ENCODE measurements at regions not wholly inside any gene's neighbourhood (a gene's known extent, or its start where the extent isn't known, plus 50 kb on each side); places are given as distances from the start of the nearest gene placed in this dataset.

DNA sequence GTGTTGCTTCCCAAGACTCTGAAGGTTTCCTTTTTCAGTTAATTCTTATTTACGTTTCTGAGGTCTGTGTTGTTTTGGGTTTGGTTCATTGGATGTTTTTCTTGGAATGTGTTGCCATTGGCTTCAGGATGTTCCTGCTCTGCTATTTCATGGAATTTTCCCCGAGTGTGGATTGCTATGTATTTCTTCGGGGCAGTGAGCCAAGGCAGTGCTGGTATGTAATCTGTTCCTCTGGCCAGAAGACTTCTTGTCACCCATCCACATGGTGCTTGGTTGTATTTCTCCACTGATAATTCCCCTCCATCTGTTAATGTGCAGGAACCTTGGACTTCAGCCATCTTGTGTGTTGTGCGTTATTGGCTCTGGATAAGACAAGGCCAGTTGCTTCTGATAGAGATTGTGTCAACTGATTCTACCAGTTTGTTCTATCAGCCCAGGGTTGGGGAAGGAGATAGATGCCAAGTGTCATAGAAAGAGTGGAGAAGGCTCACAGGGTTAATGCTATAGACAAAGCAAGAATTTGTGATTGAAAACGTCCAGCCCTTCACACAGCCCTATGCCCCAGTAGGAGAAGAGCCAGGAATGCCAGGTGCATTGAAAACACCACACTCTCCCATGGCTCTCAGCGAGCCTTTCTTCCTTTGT is 505.2 kb downstream of the PLPP3 start:
- H3K79me2 ChIP-seq (ENCODE audit: insufficient read depth, low read length), result no peaks in the 10 kb centered on the region
- no peaks in the 10 kb centered on the region for H3K36me3 ChIP-seq (replicated peaks in 1 of 2; ENCODE audit: control insufficient read depth in 1 of 2, insufficient read depth in 2 of 2, low read length in 2 of 2)
- H3K4me3 Mint-ChIP-seq, result no peak overlapping the region
- H3K4me2 ChIP-seq (replicated peaks; ENCODE audit: extremely low read depth, low read length, poor library complexity, severe bottlenecking), result no peak overlapping the region
- no peak overlapping the region for H3K4me3 ChIP-seq (replicated peaks in 1 of 3; ENCODE audit: low read depth in 2 of 3, low read length in 3 of 3)
- no peaks in the 10 kb centered on the region for H3K4me1 ChIP-seq (ENCODE audit: control insufficient read depth in 1 of 2, insufficient read depth in 2 of 2, low read length in 2 of 2)
- H3K27ac ChIP-seq (ENCODE audit: low read depth in 1 of 2, low read length in 2 of 2), result no peak overlapping the region
- TF ChIP-seq, protein P1, sequence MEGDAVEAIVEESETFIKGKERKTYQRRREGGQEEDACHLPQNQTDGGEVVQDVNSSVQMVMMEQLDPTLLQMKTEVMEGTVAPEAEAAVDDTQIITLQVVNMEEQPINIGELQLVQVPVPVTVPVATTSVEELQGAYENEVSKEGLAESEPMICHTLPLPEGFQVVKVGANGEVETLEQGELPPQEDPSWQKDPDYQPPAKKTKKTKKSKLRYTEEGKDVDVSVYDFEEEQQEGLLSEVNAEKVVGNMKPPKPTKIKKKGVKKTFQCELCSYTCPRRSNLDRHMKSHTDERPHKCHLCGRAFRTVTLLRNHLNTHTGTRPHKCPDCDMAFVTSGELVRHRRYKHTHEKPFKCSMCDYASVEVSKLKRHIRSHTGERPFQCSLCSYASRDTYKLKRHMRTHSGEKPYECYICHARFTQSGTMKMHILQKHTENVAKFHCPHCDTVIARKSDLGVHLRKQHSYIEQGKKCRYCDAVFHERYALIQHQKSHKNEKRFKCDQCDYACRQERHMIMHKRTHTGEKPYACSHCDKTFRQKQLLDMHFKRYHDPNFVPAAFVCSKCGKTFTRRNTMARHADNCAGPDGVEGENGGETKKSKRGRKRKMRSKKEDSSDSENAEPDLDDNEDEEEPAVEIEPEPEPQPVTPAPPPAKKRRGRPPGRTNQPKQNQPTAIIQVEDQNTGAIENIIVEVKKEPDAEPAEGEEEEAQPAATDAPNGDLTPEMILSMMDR (IDR thresholded peaks at IDR 0.05), result no peak
- peaks cover 0 to 2% (median 0%) of the 10 kb centered on the region in 3 donors for H3K27me3 Mint-ChIP-seq (ENCODE audit: low read depth in 3 of 3)
- peaks cover 0 to 5% (median 2%) of the 10 kb centered on the region in 7 donors for H3K9me3 Mint-ChIP-seq
- H3K27me3 ChIP-seq (ENCODE audit: control insufficient read depth in 2 of 2, insufficient read depth in 2 of 2, low read length in 2 of 2), result no peaks in the 10 kb centered on the region
- no peak for DNase-seq
- no peaks in the 10 kb centered on the region for H3K4me1 Mint-ChIP-seq
- 100% methylated on average over 3 of the region's 6 CpGs for WGBS (ENCODE audit: insufficient coverage)
- H2AFZ ChIP-seq (ENCODE audit: insufficient read depth, low read depth, low read length, poor library complexity, severe bottlenecking), result no peak overlapping the region
- H3K9me3 ChIP-seq (replicated peaks in 1 of 2; ENCODE audit: control insufficient read depth in 1 of 2, insufficient read depth in 1 of 2, low read length in 2 of 2), result no peaks in the 10 kb centered on the region
- intact Hi-C loops (cut with micrococcal nuclease), result no loop called here
- no peaks in the 10 kb centered on the region for H4K20me1 ChIP-seq (ENCODE audit: insufficient read depth, low read length)
- H3K27ac Mint-ChIP-seq, result no peak overlapping the region
- H3K36me3 Mint-ChIP-seq, result no peaks in the 10 kb centered on the region
- H3K9ac ChIP-seq (ENCODE audit: insufficient read depth, low read length, poor library complexity, severe bottlenecking), result no peak overlapping the region

DNA sequence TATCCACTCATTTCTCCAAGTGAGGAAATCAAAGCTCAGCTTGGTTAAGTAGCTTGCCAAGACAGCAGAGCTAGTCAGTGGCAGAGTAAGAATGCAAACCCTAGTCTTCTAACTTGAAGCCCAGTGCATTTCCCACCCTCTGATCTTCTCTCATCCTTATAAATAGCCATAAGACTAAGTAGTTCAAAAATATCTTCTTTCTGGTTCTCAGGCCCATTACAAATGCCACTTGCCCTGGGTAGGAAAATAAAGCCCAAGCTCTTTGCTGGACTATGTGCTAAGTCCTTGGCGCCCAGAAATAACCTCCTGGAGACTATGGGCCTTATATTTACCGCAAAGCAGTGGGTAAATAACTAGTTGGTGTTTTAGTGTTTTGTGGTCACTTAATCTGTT is 505.8 kb downstream of the PLPP3 start:
- Histone ChIP-seq H3K27ac (ENCODE audit: low read depth in 1 of 2, low read length in 2 of 2) (no peak overlapping the region), H3K36me3 (replicated peaks in 1 of 2; ENCODE audit: control insufficient read depth in 1 of 2, insufficient read depth in 2 of 2, low read length in 2 of 2) (no peaks in the 10 kb centered on the region), H3K27me3 (ENCODE audit: control insufficient read depth in 2 of 2, insufficient read depth in 2 of 2, low read length in 2 of 2) (no peaks in the 10 kb centered on the region), H3K9ac (ENCODE audit: insufficient read depth, low read length, poor library complexity, severe bottlenecking) (no peak overlapping the region), H3K4me1 (ENCODE audit: control insufficient read depth in 1 of 2, insufficient read depth in 2 of 2, low read length in 2 of 2) (no peaks in the 10 kb centered on the region), H3K79me2 (ENCODE audit: insufficient read depth, low read length) (no peaks in the 10 kb centered on the region), H3K4me3 (replicated peaks in 1 of 3; ENCODE audit: low read depth in 2 of 3, low read length in 3 of 3) (no peak overlapping the region), H4K20me1 (ENCODE audit: insufficient read depth, low read length) (no peaks in the 10 kb centered on the region), H3K9me3 (replicated peaks in 1 of 2; ENCODE audit: control insufficient read depth in 1 of 2, insufficient read depth in 1 of 2, low read length in 2 of 2) (no peaks in the 10 kb centered on the region), H2AFZ (ENCODE audit: insufficient read depth, low read depth, low read length, poor library complexity, severe bottlenecking) (no peak overlapping the region), H3K4me2 (replicated peaks; ENCODE audit: extremely low read depth, low read length, poor library complexity, severe bottlenecking) (no peak overlapping the region)
- WGBS (ENCODE audit: insufficient coverage), result no CpG with 5 or more reads among the region's 2 CpGs
- Mint-ChIP-seq H3K9me3 (peaks cover 0 to 5% (median 2%) of the 10 kb centered on the region in 7 donors), H3K4me1 (no peaks in the 10 kb centered on the region), H3K27me3 (ENCODE audit: low read depth in 3 of 3) (peaks cover 0 to 2% (median 0%) of the 10 kb centered on the region in 3 donors), H3K27ac (no peak overlapping the region), H3K36me3 (no peaks in the 10 kb centered on the region), H3K4me3 (no peak overlapping the region)
- intact Hi-C loops (cut with micrococcal nuclease), result no loop called here
- TF ChIP-seq, protein P1 (IDR thresholded peaks at IDR 0.05), result no peak
- no peak for DNase-seq

All from CD14-positive monocyte (primary cell).